IMR-90 (cell line): ENCODE measurements at regions not wholly inside any gene's neighbourhood (a gene's known extent, or its start where the extent isn't known, plus 50 kb on each side); places are given as distances from the start of the nearest gene placed in this dataset.

Source experiments
- MAZ ChIP-seq: IDR thresholded peaks from 2 replicates; pipeline ENCODE4 v1.6.1; 2012; ENCODE audit warnings: low read depth, mild to moderate bottlenecking, low read length, improper control_type of control experiment, moderate library complexity, borderline replicate concordance
- POLR2A ChIP-seq: IDR thresholded peaks from 2 replicates; pipeline ENCODE4 v1.6.1; 2012; ENCODE audit warnings: mild to moderate bottlenecking, low read depth, low read length
- RAD21 ChIP-seq: IDR thresholded peaks from 2 replicates; pipeline ENCODE4 v1.6.1; 2012; ENCODE audit warnings: low read length, improper control_type of control experiment
- TF ChIP-seq, protein P1 (sequence below): conservative IDR thresholded peaks from 2 replicates; pipeline ENCODE4 v1.5.1; 2012; ENCODE audit warnings: mild to moderate bottlenecking, low read depth, low read length, improper control_type of control experiment
- TF ChIP-seq, protein P2 (sequence below): fragments of 150-350 bp; IDR thresholded peaks from 2 replicates; pipeline ENCODE4 v1.6.1; 2017; ENCODE audit warnings: mild to moderate bottlenecking, antibody characterized with exemption, low read length, low read depth

DNA sequence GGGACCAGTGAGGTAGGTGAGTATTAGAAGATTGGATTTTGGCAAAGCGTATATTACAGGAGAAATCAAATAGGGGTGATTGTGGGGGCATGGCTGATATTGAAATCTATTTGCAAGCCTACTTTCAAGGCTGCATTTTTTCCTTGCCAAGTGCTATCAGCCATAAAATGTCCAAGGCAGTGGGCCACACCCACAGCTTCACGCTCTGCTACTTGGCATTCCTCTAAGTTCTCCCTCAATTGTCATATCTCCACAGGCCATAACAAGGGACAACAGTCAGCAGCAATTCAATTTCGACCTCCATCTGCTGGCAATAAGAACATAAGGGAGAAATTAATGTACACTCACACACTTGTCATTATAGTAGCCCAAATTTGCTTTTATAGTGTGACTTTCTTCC, 667.1 kb upstream of the PKN2 start:
- TF ChIP-seq, protein P1, sequence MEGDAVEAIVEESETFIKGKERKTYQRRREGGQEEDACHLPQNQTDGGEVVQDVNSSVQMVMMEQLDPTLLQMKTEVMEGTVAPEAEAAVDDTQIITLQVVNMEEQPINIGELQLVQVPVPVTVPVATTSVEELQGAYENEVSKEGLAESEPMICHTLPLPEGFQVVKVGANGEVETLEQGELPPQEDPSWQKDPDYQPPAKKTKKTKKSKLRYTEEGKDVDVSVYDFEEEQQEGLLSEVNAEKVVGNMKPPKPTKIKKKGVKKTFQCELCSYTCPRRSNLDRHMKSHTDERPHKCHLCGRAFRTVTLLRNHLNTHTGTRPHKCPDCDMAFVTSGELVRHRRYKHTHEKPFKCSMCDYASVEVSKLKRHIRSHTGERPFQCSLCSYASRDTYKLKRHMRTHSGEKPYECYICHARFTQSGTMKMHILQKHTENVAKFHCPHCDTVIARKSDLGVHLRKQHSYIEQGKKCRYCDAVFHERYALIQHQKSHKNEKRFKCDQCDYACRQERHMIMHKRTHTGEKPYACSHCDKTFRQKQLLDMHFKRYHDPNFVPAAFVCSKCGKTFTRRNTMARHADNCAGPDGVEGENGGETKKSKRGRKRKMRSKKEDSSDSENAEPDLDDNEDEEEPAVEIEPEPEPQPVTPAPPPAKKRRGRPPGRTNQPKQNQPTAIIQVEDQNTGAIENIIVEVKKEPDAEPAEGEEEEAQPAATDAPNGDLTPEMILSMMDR: no peak
- no peak for TF ChIP-seq MAZ
- TF ChIP-seq RAD21: no peak
- TF ChIP-seq POLR2A: no peak
- TF ChIP-seq, protein P2, sequence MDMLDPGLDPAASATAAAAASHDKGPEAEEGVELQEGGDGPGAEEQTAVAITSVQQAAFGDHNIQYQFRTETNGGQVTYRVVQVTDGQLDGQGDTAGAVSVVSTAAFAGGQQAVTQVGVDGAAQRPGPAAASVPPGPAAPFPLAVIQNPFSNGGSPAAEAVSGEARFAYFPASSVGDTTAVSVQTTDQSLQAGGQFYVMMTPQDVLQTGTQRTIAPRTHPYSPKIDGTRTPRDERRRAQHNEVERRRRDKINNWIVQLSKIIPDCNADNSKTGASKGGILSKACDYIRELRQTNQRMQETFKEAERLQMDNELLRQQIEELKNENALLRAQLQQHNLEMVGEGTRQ: no peak
